ENCODE measurements at regions not wholly inside any gene's neighbourhood (a gene's known extent, or its start where the extent isn't known, plus 50 kb on each side); places are given as distances from the start of the nearest gene placed in this dataset.

- TF ChIP-seq CTCF (IDR thresholded peaks at IDR 0.05) (no peak), POLR2A (IDR thresholded peaks at IDR 0.05) (no peak), EP300 (IDR thresholded peaks at IDR 0.05) (no peak)
Measured at GRCh38 chr10:29228562-29228961, 60.3 kb upstream of the LYZL1 start.
